Epithelial cell of esophagus (primary cell): ENCODE measurements at regions not wholly inside any gene's neighbourhood (a gene's known extent, or its start where the extent isn't known, plus 50 kb on each side); places are given as distances from the start of the nearest gene placed in this dataset.

Experiments
- DNase-seq: peaks from one replicate; pipeline ENCODE4 v3.0.0; 2010; ENCODE audit warnings: low read depth
- H3K4me3 ChIP-seq: 2 replicates; pipeline ENCODE4 v1.5.1; 2011; ENCODE audit warnings: mild to moderate bottlenecking, low read length, control low read depth
- CTCF ChIP-seq: IDR thresholded peaks from 2 replicates; pipeline ENCODE4 v1.5.1; 2011; ENCODE audit warnings: low read depth, mild to moderate bottlenecking, low read length, control low read depth, inconsistent platforms; ENCODE audit not compliant: insufficient read depth; ENCODE audit errors: missing control alignments

DNA sequence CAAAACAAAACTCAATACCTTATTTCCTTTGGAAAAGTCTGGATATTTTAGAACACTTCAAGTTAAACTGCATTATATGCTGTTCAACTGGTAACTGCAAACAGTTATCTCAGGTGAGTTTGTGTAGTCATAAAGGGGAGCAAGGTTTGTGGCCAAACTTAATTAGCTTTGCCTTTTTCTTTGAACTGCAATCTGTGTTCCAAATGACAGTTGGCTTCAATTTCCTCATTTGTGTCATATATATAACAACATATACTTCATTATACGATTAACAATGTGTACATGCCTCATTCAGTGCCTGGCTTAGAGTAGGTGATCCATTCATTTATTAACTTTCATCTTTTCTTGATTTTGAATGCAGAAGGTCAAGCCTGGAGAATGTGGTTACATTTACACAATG lies 55.8 kb downstream of the KCNE4 start:
- H3K4me3 ChIP-seq = no peak overlapping the region
- TF ChIP-seq CTCF = no peak
- no peak for DNase-seq

DNA sequence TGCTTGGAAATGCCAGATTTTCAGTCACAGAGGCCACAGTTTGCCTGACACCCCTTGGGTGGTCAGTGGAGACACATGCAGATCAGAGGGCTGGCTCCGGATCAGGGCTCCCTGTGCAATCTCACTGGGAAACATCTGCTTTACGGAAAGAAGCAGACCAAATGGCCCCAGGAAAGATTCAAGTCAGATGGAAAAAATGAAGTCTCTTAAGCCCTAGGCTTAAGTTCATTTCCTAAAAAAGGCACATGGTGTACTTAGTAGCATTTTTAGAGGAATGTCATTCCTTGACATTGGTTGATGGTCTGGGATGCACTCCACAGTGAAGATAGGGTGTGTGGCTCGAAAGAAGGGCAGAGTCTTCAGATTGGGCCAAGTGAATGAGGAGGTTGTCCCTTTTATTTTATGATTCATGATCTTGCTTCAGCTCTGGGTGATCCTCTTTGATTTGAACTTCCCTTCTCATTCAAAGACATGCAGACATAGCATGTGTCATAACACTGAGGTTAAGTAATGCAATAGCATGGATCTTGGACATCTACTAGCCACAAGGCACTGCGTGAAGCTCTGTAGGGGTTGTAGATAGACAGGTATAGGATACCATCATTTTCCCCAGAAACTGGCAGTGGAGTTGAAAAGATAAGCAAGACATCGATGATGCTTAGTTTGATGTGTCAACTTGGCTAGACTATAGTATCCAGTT lies 56.5 kb downstream of the KCNE4 start:
- no peak overlapping the region for H3K4me3 ChIP-seq
- DNase-seq = no peak
- TF ChIP-seq CTCF = no peak

DNA sequence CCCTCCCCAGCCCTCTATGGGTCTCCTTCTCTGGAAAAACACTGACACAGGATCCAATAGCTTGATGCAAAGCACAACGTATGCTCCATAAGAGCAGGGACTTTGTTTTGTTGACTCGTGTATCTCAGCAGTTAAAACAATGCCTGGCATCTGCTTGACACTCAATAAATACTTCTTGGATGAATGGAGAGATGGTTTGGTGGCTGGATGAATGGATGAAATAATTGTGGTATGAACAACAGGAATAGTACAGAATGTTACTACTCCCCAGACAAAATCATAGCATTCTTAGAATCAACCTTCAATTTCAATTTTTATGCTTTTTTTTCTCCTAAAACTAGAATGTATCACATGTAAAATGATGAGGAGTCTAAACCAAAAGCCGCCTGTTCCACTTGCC lies 57.4 kb downstream of the KCNE4 start:
- DNase-seq = no peak
- no peak for TF ChIP-seq CTCF

DNA sequence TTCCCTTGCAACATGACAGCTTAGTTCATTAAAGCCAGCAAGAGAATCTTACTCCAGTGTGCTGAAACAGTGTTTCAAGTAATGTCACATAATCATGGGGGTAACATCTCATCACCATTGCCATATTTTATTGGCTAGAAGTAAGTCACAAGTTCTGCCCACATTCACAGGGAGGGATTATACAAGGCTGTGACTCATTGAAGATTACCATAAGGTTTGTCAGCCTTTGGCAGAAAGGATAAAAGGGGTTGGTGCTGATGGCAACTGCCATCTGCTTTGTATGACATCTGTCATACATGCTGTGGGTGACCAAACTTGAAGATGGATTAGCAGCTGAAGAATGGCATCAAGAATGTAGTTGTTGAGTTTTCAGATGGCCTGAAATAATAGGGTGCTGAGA lies 61.2 kb downstream of the KCNE4 start:
- DNase-seq = peak; percentile 41
- no peak for TF ChIP-seq CTCF
- no peak overlapping the region for H3K4me3 ChIP-seq

More for the DNA sequence above, 57.4 kb downstream of the KCNE4 start:
- H3K4me3 ChIP-seq = no peak overlapping the region

GRCh38 chr2:223114170-223114569 lies 62.2 kb downstream of the KCNE4 start:
- TF ChIP-seq CTCF = no peak
- DNase-seq = no peak

GRCh38 chr2:223114917-223115316 lies 62.9 kb downstream of the KCNE4 start:
- TF ChIP-seq CTCF = no peak
- H3K4me3 ChIP-seq = no peak overlapping the region
- DNase-seq = no peak

More at GRCh38 chr2:223114170-223114569, 62.2 kb downstream of the KCNE4 start:
- no peak overlapping the region for H3K4me3 ChIP-seq

GRCh38 chr2:223117533-223117932 lies 65.5 kb downstream of the KCNE4 start:
- DNase-seq = no peak
- no peak for TF ChIP-seq CTCF

More at GRCh38 chr2:223117533-223117932, 65.5 kb downstream of the KCNE4 start:
- no peak overlapping the region for H3K4me3 ChIP-seq
